ENCODE measurements at regions not wholly inside any gene's neighbourhood (a gene's known extent, or its start where the extent isn't known, plus 50 kb on each side); places are given as distances from the start of the nearest gene placed in this dataset.

GRCh38 chr12:61999311-61999710 lies 260.9 kb upstream of the USP15 start:
- TF ChIP-seq SUZ12 (IDR thresholded peaks at IDR 0.05) (no peak), SP1 (IDR thresholded peaks at IDR 0.05) (no peak), ZNF384 (IDR thresholded peaks at IDR 0.05) (no peak), BHLHE40 (IDR thresholded peaks at IDR 0.05; ENCODE audit: borderline replicate concordance) (no peak), ELF4 (IDR thresholded peaks at IDR 0.05) (no peak)

Measured in HEK293T (cell line).